ENCODE measurements at regions not wholly inside any gene's neighbourhood (a gene's known extent, or its start where the extent isn't known, plus 50 kb on each side); places are given as distances from the start of the nearest gene placed in this dataset.

- Histone ChIP-seq H3K79me2 (ENCODE audit: low read length) (no peaks in the 10 kb centered on the region), H3K4me1 (ENCODE audit: low read length) (no peaks in the 10 kb centered on the region), H3K36me3 (replicated peaks; ENCODE audit: low read depth, low read length) (no peaks in the 10 kb centered on the region), H3K9ac (ENCODE audit: low read length) (no peak overlapping the region), H3K27me3 (ENCODE audit: low read depth, low read length) (no peaks in the 10 kb centered on the region), H3K9me3 (ENCODE audit: insufficient read depth, low read length) (no peaks in the 10 kb centered on the region), H3K4me3 (ENCODE audit: low read length) (no peak overlapping the region), H2AFZ (ENCODE audit: low read depth, low read length) (no peak overlapping the region), H4K20me1 (ENCODE audit: insufficient read depth, low read length) (no peaks in the 10 kb centered on the region), H3K4me2 (ENCODE audit: low read length) (no peak overlapping the region), H3K27ac (ENCODE audit: low read length) (no peak overlapping the region)
- TF ChIP-seq EZH2phosphoT487 (IDR thresholded peaks at IDR 0.05; ENCODE audit: low read depth) (no peak), CTCF (IDR thresholded peaks at IDR 0.05; ENCODE audit: low read depth, low read length) (no peak)
Observed at GRCh38 chr13:68970532-68970931, 1137.1 kb upstream of the ATXN8OS start.

- Histone ChIP-seq H3K9ac (ENCODE audit: low read length) (no peak overlapping the region), H3K4me2 (ENCODE audit: low read length) (no peak overlapping the region), H3K4me1 (ENCODE audit: low read length) (no peaks in the 10 kb centered on the region), H3K79me2 (ENCODE audit: low read length) (no peaks in the 10 kb centered on the region), H4K20me1 (ENCODE audit: insufficient read depth, low read length) (no peaks in the 10 kb centered on the region), H3K4me3 (ENCODE audit: low read length) (no peak overlapping the region), H3K27ac (ENCODE audit: low read length) (no peak overlapping the region), H3K9me3 (ENCODE audit: insufficient read depth, low read length) (no peaks in the 10 kb centered on the region), H2AFZ (ENCODE audit: low read depth, low read length) (no peak overlapping the region), H3K36me3 (replicated peaks; ENCODE audit: low read depth, low read length) (no peaks in the 10 kb centered on the region), H3K27me3 (ENCODE audit: low read depth, low read length) (no peaks in the 10 kb centered on the region)
- TF ChIP-seq CTCF (IDR thresholded peaks at IDR 0.05; ENCODE audit: low read depth, low read length) (no peak), EZH2phosphoT487 (IDR thresholded peaks at IDR 0.05; ENCODE audit: low read depth) (no peak)
Observed at GRCh38 chr13:68948586-68948985, 1159.0 kb upstream of the ATXN8OS start.

GRCh38 chr13:68944272-68944671 lies 1163.4 kb upstream of the ATXN8OS start:
- H4K20me1 ChIP-seq (ENCODE audit: insufficient read depth, low read length) = no peaks in the 10 kb centered on the region
- H3K27me3 ChIP-seq (ENCODE audit: low read depth, low read length) = no peaks in the 10 kb centered on the region
- H3K4me3 ChIP-seq (ENCODE audit: low read length) = no peak overlapping the region
- no peak overlapping the region for H3K9ac ChIP-seq (ENCODE audit: low read length)
- no peaks in the 10 kb centered on the region for H3K36me3 ChIP-seq (replicated peaks; ENCODE audit: low read depth, low read length)
- no peak overlapping the region for H3K4me2 ChIP-seq (ENCODE audit: low read length)
- no peaks in the 10 kb centered on the region for H3K9me3 ChIP-seq (ENCODE audit: insufficient read depth, low read length)
- TF ChIP-seq EZH2phosphoT487 (IDR thresholded peaks at IDR 0.05; ENCODE audit: low read depth) = no peak
- no peak for TF ChIP-seq CTCF (IDR thresholded peaks at IDR 0.05; ENCODE audit: low read depth, low read length)
- H3K27ac ChIP-seq (ENCODE audit: low read length) = no peak overlapping the region
- no peaks in the 10 kb centered on the region for H3K4me1 ChIP-seq (ENCODE audit: low read length)
- no peak overlapping the region for H2AFZ ChIP-seq (ENCODE audit: low read depth, low read length)
- no peaks in the 10 kb centered on the region for H3K79me2 ChIP-seq (ENCODE audit: low read length)

- Histone ChIP-seq H3K27me3 (ENCODE audit: low read depth, low read length) (no peaks in the 10 kb centered on the region), H3K27ac (ENCODE audit: low read length) (no peak overlapping the region), H3K79me2 (ENCODE audit: low read length) (no peaks in the 10 kb centered on the region), H3K4me3 (ENCODE audit: low read length) (no peak overlapping the region), H3K4me2 (ENCODE audit: low read length) (no peak overlapping the region), H4K20me1 (ENCODE audit: insufficient read depth, low read length) (no peaks in the 10 kb centered on the region), H3K9ac (ENCODE audit: low read length) (no peak overlapping the region), H3K4me1 (ENCODE audit: low read length) (no peaks in the 10 kb centered on the region), H2AFZ (ENCODE audit: low read depth, low read length) (no peak overlapping the region), H3K9me3 (ENCODE audit: insufficient read depth, low read length) (no peaks in the 10 kb centered on the region), H3K36me3 (replicated peaks; ENCODE audit: low read depth, low read length) (no peaks in the 10 kb centered on the region)
- no peak for TF ChIP-seq EZH2phosphoT487 (IDR thresholded peaks at IDR 0.05; ENCODE audit: low read depth)
- TF ChIP-seq CTCF (IDR thresholded peaks at IDR 0.05; ENCODE audit: low read depth, low read length) = no peak
Observed at GRCh38 chr13:68940049-68940448, 1167.6 kb upstream of the ATXN8OS start.
